GM12874 (cell line): ENCODE measurements at regions not wholly inside any gene's neighbourhood (a gene's known extent, or its start where the extent isn't known, plus 50 kb on each side); places are given as distances from the start of the nearest gene placed in this dataset.

Source experiments
- TF ChIP-seq, protein P1 (sequence below): IDR thresholded peaks from 2 replicates; pipeline ENCODE4 v1.5.1; 2011; ENCODE audit warnings: low read depth, mild to moderate bottlenecking, control low read depth, low read length, moderate library complexity; ENCODE audit not compliant: insufficient read depth

DNA sequence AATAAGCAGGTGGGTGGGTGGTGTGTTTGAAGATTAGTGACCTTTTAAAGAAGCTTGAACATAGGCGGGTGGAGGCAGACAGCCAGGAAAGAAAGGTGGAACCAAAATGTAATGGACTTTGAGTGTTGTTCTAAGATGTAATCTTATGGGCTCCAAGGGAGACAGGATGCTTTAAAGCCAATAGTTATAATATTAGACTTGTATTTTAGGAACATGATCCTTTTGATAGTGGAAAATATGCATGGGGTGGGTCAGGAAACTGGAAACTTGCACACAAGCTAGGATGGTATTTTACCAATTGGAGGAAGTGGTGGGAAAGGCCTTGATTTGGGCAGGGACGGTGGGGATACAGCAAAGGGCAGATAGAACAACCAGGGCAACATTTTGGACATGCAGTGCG is 151.8 kb upstream of the PDE7B start:
- TF ChIP-seq, protein P1, sequence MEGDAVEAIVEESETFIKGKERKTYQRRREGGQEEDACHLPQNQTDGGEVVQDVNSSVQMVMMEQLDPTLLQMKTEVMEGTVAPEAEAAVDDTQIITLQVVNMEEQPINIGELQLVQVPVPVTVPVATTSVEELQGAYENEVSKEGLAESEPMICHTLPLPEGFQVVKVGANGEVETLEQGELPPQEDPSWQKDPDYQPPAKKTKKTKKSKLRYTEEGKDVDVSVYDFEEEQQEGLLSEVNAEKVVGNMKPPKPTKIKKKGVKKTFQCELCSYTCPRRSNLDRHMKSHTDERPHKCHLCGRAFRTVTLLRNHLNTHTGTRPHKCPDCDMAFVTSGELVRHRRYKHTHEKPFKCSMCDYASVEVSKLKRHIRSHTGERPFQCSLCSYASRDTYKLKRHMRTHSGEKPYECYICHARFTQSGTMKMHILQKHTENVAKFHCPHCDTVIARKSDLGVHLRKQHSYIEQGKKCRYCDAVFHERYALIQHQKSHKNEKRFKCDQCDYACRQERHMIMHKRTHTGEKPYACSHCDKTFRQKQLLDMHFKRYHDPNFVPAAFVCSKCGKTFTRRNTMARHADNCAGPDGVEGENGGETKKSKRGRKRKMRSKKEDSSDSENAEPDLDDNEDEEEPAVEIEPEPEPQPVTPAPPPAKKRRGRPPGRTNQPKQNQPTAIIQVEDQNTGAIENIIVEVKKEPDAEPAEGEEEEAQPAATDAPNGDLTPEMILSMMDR = no peak

- TF ChIP-seq, protein P1 = no peak
Observed at GRCh38 chr6:135701426-135701825, 150.1 kb upstream of the PDE7B start.

- TF ChIP-seq, protein P1 = no peak
Observed at GRCh38 chr6:135703007-135703406, 148.5 kb upstream of the PDE7B start.

GRCh38 chr6:135703621-135704020 is 147.9 kb upstream of the PDE7B start:
- TF ChIP-seq, protein P1 = no peak

GRCh38 chr6:135707426-135707825 is 144.1 kb upstream of the PDE7B start:
- TF ChIP-seq, protein P1 = no peak

DNA sequence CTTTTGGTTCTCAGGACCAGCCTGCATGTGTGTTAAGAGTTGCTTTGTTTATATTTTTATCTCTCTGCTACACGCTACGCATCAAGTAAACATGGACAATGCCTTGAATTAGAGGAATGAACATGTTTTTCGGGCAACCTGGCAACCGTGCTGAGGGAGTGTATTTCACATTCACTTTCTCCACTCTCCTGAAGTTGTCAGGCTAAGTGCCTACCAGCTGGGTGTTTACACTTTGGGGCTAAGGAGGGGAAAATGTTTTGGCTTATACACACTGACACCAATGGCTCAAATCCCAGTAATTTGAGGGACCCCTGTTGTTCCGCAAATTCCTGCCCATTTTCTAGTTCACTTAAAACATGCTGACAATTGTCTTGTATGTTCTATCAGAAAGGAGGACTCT is 141.5 kb upstream of the PDE7B start:
- TF ChIP-seq, protein P1 = no peak

- TF ChIP-seq, protein P1 = no peak
Observed at GRCh38 chr6:135722190-135722589, 129.3 kb upstream of the PDE7B start.

- TF ChIP-seq, protein P1 = no peak
Observed at GRCh38 chr6:135722679-135723078, 128.8 kb upstream of the PDE7B start.
